Skin epidermis (tissue), 12 donors: ENCODE measurements at regions not wholly inside any gene's neighbourhood (a gene's known extent, or its start where the extent isn't known, plus 50 kb on each side); places are given as distances from the start of the nearest gene placed in this dataset.

Experiments
- H3K27ac ChIP-seq, 21 experiments: fragments of 200-600 bp; sonication (generic) in 11 of 21; one replicate each; pipeline ENCODE4 v1.5.0; 2020; ENCODE audit warnings: mild to moderate bottlenecking in 3 of 21, inconsistent platforms in 2 of 21, moderate library complexity in 2 of 21
- H3K4me3 ChIP-seq, 7 experiments: fragments of 200-600 bp; sonication (generic) in 2 of 7; one replicate each; pipeline ENCODE4 v1.5.0; 2020; ENCODE audit warnings: inconsistent platforms in 2 of 7, mild to moderate bottlenecking in 2 of 7, moderate library complexity in 1 of 7

DNA sequence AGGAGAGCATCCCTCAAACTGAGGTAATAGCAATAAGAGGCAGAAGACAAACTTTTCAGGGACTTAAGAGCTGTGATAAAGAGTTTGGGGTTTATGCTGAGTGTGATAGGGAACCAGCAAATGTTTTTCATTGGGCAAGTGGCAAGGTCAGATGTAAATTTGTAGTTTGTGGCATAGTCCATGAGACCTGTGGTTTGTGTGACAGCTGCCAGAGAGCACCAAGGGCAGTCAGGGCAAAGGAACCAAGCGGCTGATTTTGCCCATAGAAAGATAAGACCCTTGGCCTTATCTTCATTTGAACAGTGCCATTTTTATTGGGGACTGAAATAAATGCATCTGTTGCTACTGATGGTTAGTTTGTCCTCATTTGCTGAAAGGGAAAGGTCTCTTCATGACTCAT, 220.3 kb downstream of the LRRN1 start:
- no peak overlapping the region for H3K27ac ChIP-seq
- no peak overlapping the region for H3K4me3 ChIP-seq

DNA sequence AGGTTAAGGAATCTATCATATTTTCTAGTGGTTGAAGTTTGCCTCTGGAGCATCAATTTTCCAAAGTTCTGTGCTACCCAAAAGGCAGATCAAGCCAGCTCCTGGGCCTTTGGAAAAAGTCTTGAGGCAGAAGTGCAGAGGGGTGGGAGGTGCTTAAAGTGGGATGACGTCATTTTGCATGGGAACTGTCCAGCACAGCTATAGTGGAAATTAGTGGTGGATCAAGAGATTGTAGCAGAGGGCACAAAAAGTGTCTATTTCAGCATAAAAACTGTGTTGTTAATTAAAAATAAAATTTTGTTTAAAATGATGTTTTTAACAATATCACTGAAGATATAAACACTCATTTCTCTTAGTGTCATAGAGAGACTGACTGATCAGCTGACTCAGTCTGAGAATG, 221.9 kb downstream of the LRRN1 start:
- Histone ChIP-seq H3K4me3 (no peak overlapping the region), H3K27ac (no peak overlapping the region)

DNA sequence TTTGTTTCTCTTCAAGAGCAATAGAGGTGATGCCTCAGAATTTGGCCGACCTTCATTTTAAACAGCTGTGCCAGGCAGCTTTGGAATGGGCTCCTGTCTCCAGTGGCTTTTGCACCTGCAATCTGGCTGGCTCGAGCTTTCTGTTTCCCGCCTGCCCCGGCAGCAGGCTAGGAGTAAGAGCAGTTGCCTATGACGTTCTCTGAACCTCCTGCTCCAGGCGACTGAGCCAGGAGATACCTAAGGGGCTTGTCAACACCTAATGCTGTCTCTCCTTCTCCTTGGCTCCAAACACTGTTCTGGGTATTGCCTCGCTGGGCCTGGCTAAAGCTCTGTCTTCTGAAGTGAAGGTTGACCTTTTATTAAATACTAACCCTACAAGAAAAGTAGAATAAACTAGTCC, 229.9 kb downstream of the LRRN1 start:
- no peak overlapping the region for H3K4me3 ChIP-seq
- H3K27ac ChIP-seq = no peak overlapping the region

DNA sequence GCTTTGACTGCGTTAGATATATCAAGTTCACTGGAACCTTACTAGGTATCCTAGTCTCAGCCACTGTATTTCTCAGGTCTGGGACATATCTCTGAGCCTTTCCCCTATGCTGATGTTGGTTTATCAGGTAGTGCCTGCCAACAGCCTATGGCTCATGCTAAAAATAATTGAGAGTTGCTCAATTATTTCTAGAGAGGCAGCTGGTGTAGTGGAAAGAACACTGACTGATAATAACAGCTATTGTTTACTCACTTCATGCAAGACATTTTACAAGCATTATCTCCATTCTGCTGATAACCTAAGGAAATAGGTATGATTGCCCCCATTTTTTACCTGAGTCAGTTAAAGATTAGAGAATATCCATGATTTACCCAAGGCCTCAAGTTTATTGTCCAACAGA, 231.4 kb downstream of the LRRN1 start:
- no peak overlapping the region for H3K27ac ChIP-seq
- no peak overlapping the region for H3K4me3 ChIP-seq

DNA sequence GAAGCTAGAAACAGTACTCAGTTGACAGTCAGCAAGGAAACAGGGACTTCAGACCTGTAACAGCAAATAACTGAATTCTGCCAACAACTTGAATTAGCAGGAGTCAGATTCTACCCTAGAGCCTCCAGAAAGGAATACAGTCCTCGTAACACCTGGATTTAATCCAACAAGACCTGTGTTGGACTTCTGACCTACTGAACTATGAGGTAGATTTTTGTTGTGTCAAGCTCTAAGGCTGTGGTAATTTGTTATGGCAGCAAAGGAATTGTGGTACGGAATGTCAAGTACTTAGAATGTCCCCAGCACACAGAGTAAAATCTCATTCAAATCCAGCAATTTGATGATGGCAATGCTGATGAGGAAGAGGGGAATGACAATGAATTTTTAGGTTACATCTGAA, 234.1 kb downstream of the LRRN1 start:
- no peak overlapping the region for H3K4me3 ChIP-seq
- H3K27ac ChIP-seq = no peak overlapping the region

- Histone ChIP-seq H3K27ac (no peak overlapping the region), H3K4me3 (no peak overlapping the region)
Measured at GRCh38 chr3:4036046-4036445, 236.8 kb downstream of the LRRN1 start.

DNA sequence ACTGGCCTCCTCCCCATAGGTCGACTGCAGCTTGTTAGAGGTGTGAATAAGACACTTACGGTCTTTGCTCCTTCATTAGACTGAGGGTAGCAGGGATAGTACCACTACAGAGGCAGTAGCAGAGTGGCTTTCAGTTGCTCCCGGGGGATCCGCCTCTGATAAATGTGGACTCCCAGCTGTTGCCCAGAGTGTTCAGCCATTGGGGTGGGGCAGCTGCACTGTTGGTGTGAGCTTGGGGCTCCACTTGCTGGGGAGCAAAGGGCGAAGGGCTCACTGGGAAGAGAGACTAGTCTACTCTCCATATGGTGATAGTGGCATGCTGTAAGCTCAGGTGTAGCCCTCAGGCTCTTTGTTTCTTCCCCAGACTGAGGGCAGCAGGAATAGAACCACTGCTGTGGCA, 239.1 kb downstream of the LRRN1 start:
- Histone ChIP-seq H3K27ac (no peak overlapping the region), H3K4me3 (no peak overlapping the region)

DNA sequence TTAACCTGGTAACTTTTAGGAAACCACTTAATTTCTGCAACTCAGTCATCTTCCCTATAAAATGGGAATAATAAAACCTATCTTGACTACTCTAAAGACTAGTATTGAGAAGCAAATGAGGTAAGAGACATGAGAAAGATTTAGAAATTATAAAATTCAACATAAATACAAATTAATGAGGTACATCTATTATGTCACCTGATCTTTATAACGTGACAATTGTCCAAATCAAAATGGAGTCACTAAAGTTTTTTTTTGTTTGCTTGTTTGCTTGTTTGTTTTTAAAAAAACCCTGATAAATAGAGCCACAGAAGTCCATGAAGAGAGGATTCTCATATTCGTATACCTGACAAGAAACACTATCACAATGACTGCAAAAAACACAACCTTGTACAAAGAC, 242.8 kb downstream of the LRRN1 start:
- Histone ChIP-seq H3K4me3 (no peak overlapping the region), H3K27ac (no peak overlapping the region)

DNA sequence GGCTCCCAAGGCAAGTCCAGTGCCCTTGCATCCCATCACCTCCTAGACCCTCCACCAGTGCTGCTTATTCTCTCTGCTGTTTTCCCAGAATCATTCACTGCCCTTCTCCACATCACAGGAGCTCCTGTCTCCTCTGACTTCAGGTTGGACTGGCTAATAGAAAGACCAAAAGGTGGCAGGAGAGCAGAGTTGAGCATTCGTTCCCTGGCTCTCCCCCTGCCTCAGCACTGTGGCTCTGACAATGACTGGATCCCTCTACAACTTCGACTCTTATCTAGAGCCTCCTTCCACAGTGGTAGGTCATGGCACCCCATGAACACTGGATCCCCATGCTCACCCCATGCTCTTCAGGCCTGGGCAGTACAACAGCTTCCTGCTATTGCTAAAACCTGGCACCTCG, 243.6 kb downstream of the LRRN1 start:
- Histone ChIP-seq H3K27ac (peak overlapping the region in 1 of 21 experiments; percentile 8), H3K4me3 (no peak overlapping the region)

GRCh38 chr3:4043867-4044575, 244.8 kb downstream of the LRRN1 start:
- Histone ChIP-seq H3K4me3 (no peak overlapping the region), H3K27ac (peak overlapping the region in 2 of 21 experiments; percentile 8 to 51)

GRCh38 chr3:4044619-4045018, 245.4 kb downstream of the LRRN1 start:
- Histone ChIP-seq H3K4me3 (no peak overlapping the region), H3K27ac (no peak overlapping the region)

DNA sequence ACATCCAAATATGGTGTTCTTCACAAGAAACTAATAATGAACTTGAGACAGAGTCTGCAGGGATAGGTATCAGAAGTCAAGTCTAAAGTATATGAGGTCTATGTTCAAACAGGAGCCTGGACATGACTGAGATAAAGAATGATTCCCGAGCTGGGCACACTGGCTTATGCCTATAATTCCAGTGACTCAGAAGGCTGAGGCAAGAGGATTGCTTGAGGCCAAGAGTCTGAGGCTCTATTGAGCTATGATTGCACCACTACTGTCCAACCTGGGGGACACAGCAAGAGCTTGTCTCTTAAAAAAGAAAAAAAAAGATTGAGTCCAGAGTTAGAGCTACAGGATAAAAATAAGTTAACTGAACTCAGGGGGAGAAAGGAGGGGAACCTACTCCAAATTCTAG, 246.5 kb downstream of the LRRN1 start:
- no peak overlapping the region for H3K4me3 ChIP-seq

GRCh38 chr3:4047366-4047765, 248.1 kb downstream of the LRRN1 start:
- Histone ChIP-seq H3K4me3 (no peak overlapping the region), H3K27ac (no peak overlapping the region)

More for the DNA sequence above, 246.5 kb downstream of the LRRN1 start:
- no peak overlapping the region for H3K27ac ChIP-seq

DNA sequence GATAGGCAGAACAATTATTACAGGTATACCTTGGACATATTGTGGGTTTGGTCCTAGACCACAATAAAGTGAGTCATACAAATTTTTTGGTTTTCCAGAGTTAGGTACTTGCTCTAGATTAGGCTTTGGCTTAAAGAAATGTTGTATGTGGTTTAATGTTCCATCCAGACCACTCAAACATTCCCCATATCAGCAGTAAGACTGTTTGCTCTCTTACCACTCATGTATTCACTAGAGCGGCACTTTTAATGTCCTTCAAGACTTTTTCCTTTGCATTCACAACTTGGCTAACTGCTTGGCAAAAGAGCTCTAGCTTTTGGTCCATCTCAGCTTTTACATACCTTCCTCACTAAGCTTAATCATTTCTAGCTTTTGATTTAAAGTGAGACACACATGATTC, 250.5 kb upstream of the SETMAR start:
- Histone ChIP-seq H3K4me3 (no peak overlapping the region), H3K27ac (no peak overlapping the region)

DNA sequence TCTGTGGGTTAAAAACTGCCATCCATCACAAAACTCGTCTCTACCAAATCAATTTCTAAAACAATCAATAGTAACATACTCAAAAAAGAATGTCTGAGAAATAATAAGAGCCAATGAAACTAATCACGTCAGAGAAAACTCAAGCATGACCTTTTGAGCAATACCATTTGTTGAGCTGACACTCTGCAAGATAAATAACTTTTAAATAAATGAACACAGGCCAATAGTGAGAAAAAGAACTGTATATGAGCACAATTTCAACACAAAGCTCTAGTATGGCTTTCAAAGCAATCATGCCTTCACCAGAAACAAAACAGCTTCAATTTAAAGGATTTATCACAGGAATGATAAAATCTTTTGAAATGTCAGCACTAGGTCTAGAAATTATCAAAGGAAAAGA, 249.2 kb upstream of the SETMAR start:
- Histone ChIP-seq H3K27ac (no peak overlapping the region), H3K4me3 (no peak overlapping the region)

DNA sequence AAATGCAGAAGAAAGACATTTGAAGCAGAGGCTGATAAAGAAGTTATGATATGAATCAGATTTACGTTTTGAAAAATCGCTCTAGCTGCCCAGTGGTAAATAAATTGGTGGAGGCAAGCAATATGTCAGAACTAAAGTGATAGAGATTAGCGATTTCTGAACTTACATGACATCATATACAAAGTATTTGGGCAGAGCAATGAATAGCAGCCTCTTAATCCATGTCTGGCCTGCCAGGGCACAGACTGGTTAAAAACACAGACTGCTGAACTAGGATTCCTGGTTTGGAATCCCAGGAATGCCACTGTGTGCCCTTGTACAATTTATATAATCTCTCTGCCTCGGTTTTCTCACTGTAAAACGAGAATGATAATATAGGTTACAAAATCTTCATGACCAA, 243.1 kb upstream of the SETMAR start:
- Histone ChIP-seq H3K4me3 (no peak overlapping the region), H3K27ac (no peak overlapping the region)

GRCh38 chr3:4060603-4061002, 242.6 kb upstream of the SETMAR start:
- no peak overlapping the region for H3K27ac ChIP-seq
- no peak overlapping the region for H3K4me3 ChIP-seq

DNA sequence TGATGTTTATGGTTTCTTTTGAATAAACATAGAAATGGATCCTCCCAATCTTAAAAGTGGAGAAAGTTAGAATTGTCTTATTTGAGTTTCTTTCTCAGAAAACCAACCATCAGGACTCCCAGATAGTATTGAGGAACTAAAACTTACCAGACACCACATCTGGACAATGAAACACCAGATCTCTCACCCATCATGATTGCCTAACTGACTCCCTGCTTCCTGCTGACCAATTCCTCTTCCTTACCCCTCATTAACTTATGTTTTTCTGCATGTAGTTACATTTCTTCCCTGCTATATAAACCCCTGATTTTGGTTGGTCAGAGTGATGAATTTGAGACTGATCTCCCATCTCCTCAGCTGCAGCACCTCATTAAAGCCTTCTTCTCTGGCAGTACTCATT, 242.0 kb upstream of the SETMAR start:
- Histone ChIP-seq H3K27ac (no peak overlapping the region), H3K4me3 (no peak overlapping the region)

DNA sequence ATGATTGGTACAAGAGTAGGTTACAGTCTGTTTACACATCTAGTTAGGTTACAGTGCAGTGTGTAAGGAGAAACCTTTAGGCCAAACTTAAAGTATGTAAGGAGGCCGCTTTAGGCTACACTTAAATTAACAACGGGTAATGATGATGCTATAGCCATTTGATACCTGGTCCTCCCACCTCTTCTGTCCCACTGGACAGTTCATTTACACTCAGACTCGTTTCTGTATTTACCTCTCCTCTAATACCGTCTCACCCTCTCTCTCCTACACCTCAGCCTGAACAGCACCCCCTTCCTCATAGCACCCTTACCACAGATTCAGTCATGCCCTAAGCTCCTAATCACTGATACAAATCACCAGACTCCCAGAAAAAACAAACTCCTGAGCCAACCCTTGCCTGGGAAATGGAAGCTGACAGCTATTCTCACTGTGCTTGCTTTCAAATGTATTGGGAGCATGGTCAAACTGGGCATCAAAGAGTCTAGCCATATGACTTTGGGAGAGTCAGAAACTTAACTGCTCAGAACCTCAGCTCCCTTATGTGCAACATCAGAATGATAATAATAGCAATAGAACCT, 241.3 kb upstream of the SETMAR start:
- Histone ChIP-seq H3K4me3 (no peak overlapping the region), H3K27ac (no peak overlapping the region)

DNA sequence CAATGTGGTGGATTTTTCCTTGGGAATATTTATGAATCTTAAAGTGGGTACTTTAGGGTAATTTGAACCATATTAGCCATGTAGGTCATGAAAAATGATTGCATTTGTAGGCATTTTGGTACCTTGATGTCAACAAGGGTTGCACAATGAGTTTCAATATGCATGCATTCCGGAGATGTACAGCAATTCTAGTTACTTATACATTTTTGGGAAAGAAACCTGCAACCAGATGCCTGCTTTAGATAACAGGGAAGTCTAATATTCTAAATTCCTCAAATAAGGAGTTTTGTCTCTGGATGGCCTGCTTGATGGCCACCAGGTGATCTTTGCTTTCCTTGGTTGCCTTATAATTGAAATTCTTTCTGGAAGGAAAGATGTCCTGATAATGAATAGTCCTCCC, 240.5 kb upstream of the SETMAR start:
- no peak overlapping the region for H3K27ac ChIP-seq

DNA sequence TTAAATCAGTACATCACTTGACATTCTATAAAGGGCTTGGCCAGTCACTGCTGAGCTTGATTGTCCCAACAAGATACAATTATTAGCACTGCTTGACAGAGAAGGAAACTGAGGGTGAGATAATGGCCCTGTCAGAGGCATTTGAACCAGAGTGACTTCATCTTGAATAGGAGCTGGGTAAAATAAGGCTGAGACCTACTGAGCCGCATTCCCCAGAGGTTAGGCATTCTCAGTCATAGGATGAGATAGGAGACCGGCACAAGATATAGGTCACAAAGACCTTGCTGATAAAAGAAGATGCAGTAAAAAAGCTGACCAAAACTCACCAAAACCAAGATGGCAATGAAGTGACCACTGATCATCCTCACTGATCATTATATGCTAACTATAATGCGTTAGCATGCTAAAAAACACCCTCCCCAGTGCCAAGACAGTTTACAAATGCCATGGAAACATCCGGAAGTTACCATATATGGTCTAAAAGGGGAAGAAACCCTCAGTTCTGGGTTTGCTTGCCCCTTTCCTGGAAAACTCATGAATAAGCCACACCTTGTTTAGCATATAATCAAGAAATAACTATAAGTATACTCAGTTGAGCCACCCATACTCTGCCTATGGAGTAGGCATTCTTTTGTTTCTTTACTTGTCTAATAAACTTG, 239.1 kb upstream of the SETMAR start:
- Histone ChIP-seq H3K27ac (no peak overlapping the region), H3K4me3 (no peak overlapping the region)

More for the DNA sequence above, 240.5 kb upstream of the SETMAR start:
- H3K4me3 ChIP-seq = no peak overlapping the region
